GM12872 (cell line): ENCODE measurements at regions not wholly inside any gene's neighbourhood (a gene's known extent, or its start where the extent isn't known, plus 50 kb on each side); places are given as distances from the start of the nearest gene placed in this dataset.

Experiments
- TF ChIP-seq, protein P1 (sequence below): IDR thresholded peaks from 3 replicates; pipeline ENCODE4 v1.5.1; 2011; ENCODE audit warnings: low read depth, mild to moderate bottlenecking, low read length, moderate library complexity; ENCODE audit not compliant: insufficient read depth

DNA sequence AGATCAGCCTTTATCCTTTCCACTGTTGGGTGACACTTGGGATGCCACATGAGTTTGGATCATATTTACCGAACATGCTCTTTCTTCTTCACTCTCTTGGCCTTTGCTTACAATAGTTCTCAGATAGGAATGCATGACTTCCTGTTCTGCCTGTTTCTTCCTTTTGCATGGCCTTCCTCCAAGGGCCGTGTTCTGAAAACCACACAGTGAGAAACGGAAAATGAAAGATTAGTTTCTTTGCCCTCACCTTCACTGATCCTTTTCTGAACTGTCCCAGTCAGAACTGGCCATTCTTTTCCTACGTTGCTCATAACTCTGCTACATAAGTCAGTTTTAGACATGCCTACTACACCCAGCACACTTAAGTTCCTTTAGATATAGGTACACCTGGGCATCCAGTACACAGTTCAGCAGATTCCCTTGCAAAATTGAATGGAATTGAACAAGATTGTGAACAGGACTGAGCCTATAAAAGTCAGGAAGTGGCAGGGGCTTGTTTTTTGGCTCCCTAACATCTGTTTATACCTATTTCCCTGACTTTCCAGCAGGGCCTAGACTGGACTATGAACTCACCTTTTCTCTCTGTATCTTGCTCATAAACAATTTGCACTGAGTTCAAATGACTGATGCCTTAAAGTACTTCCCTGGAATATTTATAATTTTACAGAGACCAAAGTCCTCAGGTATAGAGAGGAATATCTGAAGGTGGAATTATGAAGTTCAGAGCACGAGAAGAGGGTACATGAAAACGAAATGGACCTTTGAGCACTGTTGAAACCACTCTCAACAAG, 186.4 kb upstream of the ST6GAL2 start:
- TF ChIP-seq, protein P1, sequence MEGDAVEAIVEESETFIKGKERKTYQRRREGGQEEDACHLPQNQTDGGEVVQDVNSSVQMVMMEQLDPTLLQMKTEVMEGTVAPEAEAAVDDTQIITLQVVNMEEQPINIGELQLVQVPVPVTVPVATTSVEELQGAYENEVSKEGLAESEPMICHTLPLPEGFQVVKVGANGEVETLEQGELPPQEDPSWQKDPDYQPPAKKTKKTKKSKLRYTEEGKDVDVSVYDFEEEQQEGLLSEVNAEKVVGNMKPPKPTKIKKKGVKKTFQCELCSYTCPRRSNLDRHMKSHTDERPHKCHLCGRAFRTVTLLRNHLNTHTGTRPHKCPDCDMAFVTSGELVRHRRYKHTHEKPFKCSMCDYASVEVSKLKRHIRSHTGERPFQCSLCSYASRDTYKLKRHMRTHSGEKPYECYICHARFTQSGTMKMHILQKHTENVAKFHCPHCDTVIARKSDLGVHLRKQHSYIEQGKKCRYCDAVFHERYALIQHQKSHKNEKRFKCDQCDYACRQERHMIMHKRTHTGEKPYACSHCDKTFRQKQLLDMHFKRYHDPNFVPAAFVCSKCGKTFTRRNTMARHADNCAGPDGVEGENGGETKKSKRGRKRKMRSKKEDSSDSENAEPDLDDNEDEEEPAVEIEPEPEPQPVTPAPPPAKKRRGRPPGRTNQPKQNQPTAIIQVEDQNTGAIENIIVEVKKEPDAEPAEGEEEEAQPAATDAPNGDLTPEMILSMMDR: no peak

DNA sequence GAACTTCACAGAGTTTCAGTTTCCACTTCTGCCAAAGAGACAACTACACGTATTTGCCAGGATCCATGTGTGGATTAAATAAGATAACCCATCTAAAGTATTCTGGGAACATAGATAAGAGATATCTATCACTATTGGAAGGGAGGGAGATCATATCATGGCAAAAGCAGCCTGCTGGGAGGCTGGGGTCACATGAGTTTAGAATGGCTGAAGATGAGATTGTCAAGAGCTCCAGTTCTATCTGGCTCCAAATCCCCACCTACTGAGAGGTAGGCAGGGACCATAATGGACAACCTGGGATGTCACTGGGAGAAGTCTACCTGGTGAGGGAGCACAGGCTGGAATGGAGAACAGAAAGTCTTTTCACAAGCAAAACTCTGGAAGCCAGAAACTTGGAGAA, 192.6 kb upstream of the ST6GAL2 start:
- TF ChIP-seq, protein P1: no peak

DNA sequence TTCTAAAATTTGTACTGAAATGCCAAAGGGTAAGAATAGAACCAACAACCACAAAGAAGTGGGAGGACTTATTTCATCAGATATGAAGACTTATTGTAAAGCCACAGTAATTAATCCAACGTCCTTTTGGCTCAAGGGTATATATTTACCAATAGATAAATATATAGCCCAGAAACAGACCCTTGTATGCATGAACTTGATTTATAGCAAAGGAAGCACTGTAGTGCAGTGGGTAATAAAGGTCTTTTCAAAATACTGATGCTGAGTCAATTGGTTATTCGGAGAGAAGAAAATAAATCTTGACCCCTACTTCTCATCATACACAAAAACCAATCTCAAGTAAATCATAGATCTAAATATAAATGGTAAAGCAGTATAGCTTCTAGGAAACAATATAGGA, 200.5 kb upstream of the ST6GAL2 start:
- TF ChIP-seq, protein P1: no peak

DNA sequence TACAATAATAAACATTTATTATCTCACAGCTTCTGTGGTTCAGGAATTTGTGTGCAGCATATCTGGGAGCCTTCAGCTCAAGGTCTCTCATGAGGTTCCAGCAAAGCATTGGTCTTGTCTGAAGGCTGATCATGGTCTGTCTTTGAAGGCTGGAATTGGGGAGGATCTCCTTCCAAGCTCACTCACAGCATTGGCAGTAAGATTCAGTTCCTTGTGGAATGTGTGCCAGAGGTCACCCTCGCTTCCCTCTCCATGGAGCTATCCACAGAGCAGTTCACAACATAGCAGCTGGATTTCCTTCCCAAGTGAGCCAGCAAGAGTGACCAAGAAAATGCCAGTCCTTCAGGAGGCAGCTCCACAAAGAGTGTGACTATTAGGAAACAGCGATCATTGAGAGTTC, 202.2 kb upstream of the ST6GAL2 start:
- TF ChIP-seq, protein P1: no peak

DNA sequence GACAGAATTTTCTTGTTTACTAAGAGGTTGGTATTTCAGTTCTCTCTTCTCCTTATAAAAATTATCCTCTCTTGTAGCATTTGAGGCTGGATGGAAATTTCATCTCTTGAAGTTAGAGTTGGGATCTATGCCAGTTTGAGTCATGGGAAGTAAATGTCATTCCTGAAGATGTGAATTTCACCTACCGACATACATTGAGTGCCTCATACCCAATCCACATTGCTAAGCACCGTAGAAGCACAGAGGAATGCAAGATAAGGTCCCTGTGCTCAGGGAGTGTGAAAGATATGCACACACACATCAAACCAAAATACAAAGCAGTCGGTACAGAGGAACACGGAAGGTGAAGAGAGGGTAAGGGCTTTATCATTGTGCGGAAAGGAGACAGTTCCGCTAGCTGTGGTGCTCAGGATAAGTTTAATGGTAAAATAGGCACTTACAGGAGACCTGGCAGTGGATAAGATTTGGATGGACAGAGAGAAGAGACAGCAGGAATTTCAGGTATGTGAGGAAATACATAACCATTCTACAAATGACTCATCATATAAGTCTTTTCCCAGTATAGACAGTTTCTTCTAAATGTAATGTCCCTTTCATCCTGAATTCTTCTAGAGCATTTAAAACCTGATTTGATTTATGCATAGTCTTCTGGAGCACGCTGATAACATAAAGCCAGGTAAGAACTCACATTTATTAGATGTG, 205.3 kb upstream of the ST6GAL2 start:
- TF ChIP-seq, protein P1: no peak

DNA sequence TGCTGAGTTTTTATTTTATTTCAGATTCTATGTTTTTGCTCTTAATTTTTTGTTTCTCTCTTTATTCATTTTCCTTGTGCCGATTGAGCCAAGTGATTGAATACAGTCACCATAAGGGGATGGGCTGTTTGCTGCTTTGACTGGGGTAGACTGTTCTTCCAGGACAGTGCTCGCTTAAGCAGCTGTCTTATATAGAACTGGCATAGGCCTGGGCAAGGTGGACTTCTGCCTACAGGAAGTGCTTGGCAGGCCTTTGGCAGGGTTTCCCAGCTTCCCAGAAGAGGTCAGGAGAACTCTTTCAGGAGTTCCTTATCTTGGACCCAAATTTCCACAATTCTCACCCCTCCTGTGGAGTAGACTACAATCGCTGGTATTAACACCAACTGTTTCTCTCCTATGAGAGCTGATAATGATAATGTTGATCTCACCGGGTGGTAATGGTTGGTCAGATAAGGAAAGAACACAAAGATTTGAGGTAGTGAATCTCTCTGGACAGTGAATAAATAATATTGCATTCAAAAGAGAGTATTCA, 207.5 kb upstream of the ST6GAL2 start:
- TF ChIP-seq, protein P1: no peak

DNA sequence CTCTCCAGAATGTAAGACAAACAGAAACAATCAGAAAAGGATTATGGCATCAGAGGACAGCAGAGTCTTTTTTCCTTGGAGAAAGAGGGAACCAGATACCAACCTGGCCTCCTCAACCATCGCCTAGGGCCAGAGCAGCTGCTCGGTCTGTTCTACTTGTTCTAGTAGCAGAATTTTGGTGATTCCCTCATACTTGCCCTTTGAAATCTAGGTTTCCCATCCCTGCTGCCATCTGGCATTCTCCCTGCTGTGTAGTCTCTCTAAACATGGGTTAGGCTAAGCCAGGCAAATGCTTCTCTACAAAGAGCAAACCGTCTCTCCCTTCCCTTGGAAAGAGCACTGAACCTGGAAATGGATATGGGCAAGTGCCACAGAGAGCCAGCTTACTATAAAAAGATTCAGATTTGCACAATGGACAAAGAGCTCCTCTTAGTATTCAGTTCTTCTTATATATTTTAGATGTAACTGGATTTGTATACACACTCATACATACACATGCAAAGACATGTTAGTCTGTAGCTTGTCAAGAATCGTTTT, 208.6 kb upstream of the ST6GAL2 start:
- TF ChIP-seq, protein P1: no peak
